GM23338 (cell line): ENCODE measurements at regions not wholly inside any gene's neighbourhood (a gene's known extent, or its start where the extent isn't known, plus 50 kb on each side); places are given as distances from the start of the nearest gene placed in this dataset.

Experiments
- ATAC-seq: fragments of 200-7000 bp; cut with Tn5 transposase; 3 replicates; pipeline ENCODE4 v1.9.1; 2020
- DNase-seq: peaks from one replicate; pipeline ENCODE4 v3.0.0-alpha.2; 2015; ENCODE audit warnings: low spot score
- H2AFZ ChIP-seq: fragments of 200-600 bp; sonication (generic); 2 replicates; pipeline ENCODE4 v1.8.0; 2016; ENCODE audit warnings: antibody characterized with exemption, mild to moderate bottlenecking, moderate library complexity
- H3F3A ChIP-seq: fragments of 200-600 bp; sonication (generic); replicated peaks from 2 replicates; pipeline ENCODE4 v1.8.0; 2017; ENCODE audit warnings: antibody characterized with exemption, mixed run types, low read depth
- H3K27ac ChIP-seq: fragments of 200-600 bp; sonication (generic); 2 replicates; pipeline ENCODE4 v1.6.1; 2016; ENCODE audit warnings: low read depth
- H3K27me3 ChIP-seq: fragments of 200-600 bp; sonication (generic); 2 replicates; pipeline ENCODE4 v1.8.0; 2016; ENCODE audit warnings: mild to moderate bottlenecking, mixed run types, moderate library complexity; ENCODE audit not compliant: insufficient read depth
- H3K36me3 ChIP-seq: fragments of 200-600 bp; sonication (generic); 2 replicates; pipeline ENCODE4 v1.8.0; 2016; ENCODE audit warnings: mild to moderate bottlenecking; ENCODE audit not compliant: insufficient read depth
- H3K4me1 ChIP-seq: fragments of 200-600 bp; sonication (generic); 2 replicates; pipeline ENCODE4 v1.8.0; 2016; ENCODE audit warnings: mild to moderate bottlenecking, moderate library complexity; ENCODE audit not compliant: insufficient read depth
- H3K4me2 ChIP-seq: fragments of 200-600 bp; sonication (generic); 2 replicates; pipeline ENCODE4 v1.7.1; 2017; ENCODE audit warnings: mixed run types
- H3K4me3 ChIP-seq: fragments of 200-600 bp; sonication (generic); 2 replicates; pipeline ENCODE4 v1.6.1; 2016; ENCODE audit warnings: mixed run types
- H3K79me2 ChIP-seq: fragments of 200-600 bp; sonication (generic); replicated peaks from 2 replicates; pipeline ENCODE4 v1.8.0; 2017; ENCODE audit warnings: mild to moderate bottlenecking; ENCODE audit not compliant: insufficient read depth
- H3K9me2 ChIP-seq: fragments of 200-600 bp; sonication (generic); 2 replicates; pipeline ENCODE4 v1.8.0; 2017; ENCODE audit not compliant: insufficient read depth
- H4K20me1 ChIP-seq: fragments of 200-600 bp; sonication (generic); replicated peaks from 2 replicates; pipeline ENCODE4 v1.8.0; 2017; ENCODE audit warnings: mild to moderate bottlenecking; ENCODE audit not compliant: insufficient read depth
- H3K27ac Mint-ChIP-seq: 2 replicates; pipeline ENCODE4 v1.8.0; 2020; ENCODE audit warnings: inconsistent platforms, mild to moderate bottlenecking, moderate library complexity, mixed read lengths
- H3K27me3 Mint-ChIP-seq: 3 replicates; pipeline ENCODE4 v1.8.0; 2022; ENCODE audit warnings: low read depth, mild to moderate bottlenecking, moderate library complexity, mixed read lengths, inconsistent platforms; ENCODE audit not compliant: insufficient read depth, poor library complexity
- H3K36me3 Mint-ChIP-seq: 3 replicates; pipeline ENCODE4 v1.8.0; 2021; ENCODE audit warnings: low read depth, mild to moderate bottlenecking, inconsistent platforms, moderate library complexity, mixed read lengths
- H3K4me1 Mint-ChIP-seq: 3 replicates; pipeline ENCODE4 v1.8.0; 2020; ENCODE audit warnings: mild to moderate bottlenecking, inconsistent platforms, mixed read lengths
- H3K4me3 Mint-ChIP-seq: 3 replicates; pipeline ENCODE4 v1.8.0; 2021; ENCODE audit warnings: moderate library complexity, mild to moderate bottlenecking, inconsistent platforms, mixed read lengths
- H3K9me3 Mint-ChIP-seq: 3 replicates; pipeline ENCODE4 v1.8.0; 2020; ENCODE audit warnings: moderate library complexity, mild to moderate bottlenecking, inconsistent platforms, mixed read lengths
- CREB1 ChIP-seq: fragments of 250-450 bp; sonication (Bioruptor Pico); IDR thresholded peaks from 2 replicates; pipeline ENCODE4 v1.5.0; 2020; ENCODE audit warnings: low read depth, mild to moderate bottlenecking, moderate library complexity
- CTCF ChIP-seq, 2 experiments: fragments of 200-600 bp in 1 of 2; sonication (generic) in 1 of 2; conservative IDR thresholded peaks; 2 replicates each; pipeline versions ENCODE4 v1.5.1 to v1.6.1; 2016 to 2017; ENCODE audit warnings: antibody characterized with exemption in 2 of 2, low read depth in 2 of 2, mild to moderate bottlenecking in 2 of 2, moderate library complexity in 1 of 2
- ETS1 ChIP-seq: IDR thresholded peaks from 2 replicates; pipeline ENCODE4 v1.6.1; 2016; ENCODE audit warnings: antibody characterized with exemption
- EZH2phosphoT487 ChIP-seq: fragments of 200-600 bp; sonication (generic); IDR thresholded peaks from one replicate; pipeline ENCODE4 v1.8.1; 2018; ENCODE audit warnings: antibody characterized with exemption; ENCODE audit not compliant: unreplicated experiment
- JUNB ChIP-seq: IDR thresholded peaks from one replicate; pipeline ENCODE4 v1.6.1; 2016; ENCODE audit warnings: antibody characterized with exemption; ENCODE audit not compliant: unreplicated experiment
- NANOG ChIP-seq: IDR thresholded peaks from 2 replicates; pipeline ENCODE4 v1.6.1; 2016; ENCODE audit warnings: antibody characterized with exemption, borderline replicate concordance
- POLR2AphosphoS5 ChIP-seq: IDR thresholded peaks from 2 replicates; pipeline ENCODE4 v1.6.1; 2016; ENCODE audit warnings: antibody characterized with exemption, low read depth
- STAT1 ChIP-seq: IDR thresholded peaks from one replicate; pipeline ENCODE4 v1.6.1; 2016; ENCODE audit warnings: antibody characterized with exemption; ENCODE audit not compliant: unreplicated experiment
- ZNF114 ChIP-seq: fragments of 250-450 bp; sonication (Bioruptor Pico); IDR thresholded peaks from 2 replicates; pipeline ENCODE4 v1.5.0; 2020; ENCODE audit warnings: mild to moderate bottlenecking, moderate library complexity
- ZNF331 ChIP-seq: fragments of 250-450 bp; sonication (Bioruptor Pico); IDR thresholded peaks from 2 replicates; pipeline ENCODE4 v1.5.0; 2020; ENCODE audit warnings: low read depth, mild to moderate bottlenecking, moderate library complexity
- ZNF462 ChIP-seq: fragments of 250-450 bp; sonication (Bioruptor Pico); IDR thresholded peaks from 2 replicates; pipeline ENCODE4 v1.5.0; 2020; ENCODE audit warnings: mild to moderate bottlenecking, moderate library complexity

- TF ChIP-seq CREB1 (no peak), ZNF114 (CRISPR knock-in tag) (no peak), ETS1 (no peak)
These were observed 1063.9 kb upstream of the CITED2 start (continued) for GRCh38 chr6:140438346-140438735.

GRCh38 chr6:140437619-140438345, 1063.3 kb upstream of the CITED2 start:
- H3K9me2 ChIP-seq, result no peaks in the 10 kb centered on the region; the same call in 1 of the 2 replicates
- peaks cover 46% of the 10 kb centered on the region for H3K9me3 Mint-ChIP-seq
- no peak overlapping the region for H3K27ac Mint-ChIP-seq
- H3K27me3 Mint-ChIP-seq, result peaks cover 9% of the 10 kb centered on the region
- no peak overlapping the region for H3K4me3 ChIP-seq
- H3K4me1 Mint-ChIP-seq, result peaks cover 38% of the 10 kb centered on the region
- no peak overlapping the region for H3K4me3 Mint-ChIP-seq
- no peaks in the 10 kb centered on the region for H3K79me2 ChIP-seq
- H4K20me1 ChIP-seq, result no peaks in the 10 kb centered on the region
- no peak overlapping the region for H2AFZ ChIP-seq
- no peaks in the 10 kb centered on the region for H3F3A ChIP-seq
- ATAC-seq (no peak), DNase-seq (no peak)
- H3K36me3 Mint-ChIP-seq, result peaks cover 49% of the 10 kb centered on the region
- H3K27me3 ChIP-seq, result no peaks in the 10 kb centered on the region
- peaks cover 15% of the 10 kb centered on the region for H3K4me1 ChIP-seq
- no peak overlapping the region for H3K27ac ChIP-seq
- H3K4me2 ChIP-seq, result no peak overlapping the region
- no peaks in the 10 kb centered on the region for H3K36me3 ChIP-seq
- TF ChIP-seq ZNF462 (no peak), JUNB (no peak), ZNF331 (CRISPR knock-in tag) (no peak), NANOG (no peak), STAT1 (no peak), POLR2AphosphoS5 (no peak), EZH2phosphoT487 (no peak), CTCF (conservative IDR thresholded peaks at IDR 0.05; ENCODE audit: low read depth in 2 of 2) (no peak), ZNF114 (CRISPR knock-in tag) (no peak), CREB1 (no peak), ETS1 (no peak)
